Neural cell (in vitro differentiated cells): ENCODE measurements at regions not wholly inside any gene's neighbourhood (a gene's known extent, or its start where the extent isn't known, plus 50 kb on each side); places are given as distances from the start of the nearest gene placed in this dataset.

Experiments
- EP300 ChIP-seq: fragments of 450-650 bp; conservative IDR thresholded peaks from 2 replicates; pipeline ENCODE4 v1.6.1; 2014; ENCODE audit warnings: antibody characterized with exemption, mild to moderate bottlenecking, moderate library complexity; ENCODE audit not compliant: poor library complexity, severe bottlenecking
- EZH2 ChIP-seq: fragments of 200-600, 300-800 bp; shearing (Covaris generic), sonication (generic); IDR thresholded peaks from 2 replicates; pipeline ENCODE4 v1.6.1; 2014; ENCODE audit warnings: antibody characterized with exemption, low read length, borderline replicate concordance, mild to moderate bottlenecking; ENCODE audit not compliant: insufficient read depth, poor library complexity, severe bottlenecking
- MXI1 ChIP-seq: fragments of 450-650 bp; conservative IDR thresholded peaks from 2 replicates; pipeline ENCODE4 v1.6.1; 2014; ENCODE audit warnings: antibody characterized with exemption, mild to moderate bottlenecking; ENCODE audit not compliant: poor library complexity, severe bottlenecking
- POLR2AphosphoS5 ChIP-seq: IDR thresholded peaks from 2 replicates; pipeline ENCODE4 v1.6.1; 2012
- RAD21 ChIP-seq: fragments of 450-650 bp; conservative IDR thresholded peaks from 2 replicates; pipeline ENCODE4 v1.6.1; 2014; ENCODE audit warnings: antibody characterized with exemption, mild to moderate bottlenecking, moderate library complexity
- REST ChIP-seq: IDR thresholded peaks from 2 replicates; pipeline ENCODE4 v1.6.1; 2012; ENCODE audit warnings: borderline replicate concordance
- SMC3 ChIP-seq: fragments of 450-650 bp; conservative IDR thresholded peaks from 2 replicates; pipeline ENCODE4 v1.6.1; 2014; ENCODE audit warnings: antibody characterized with exemption, mild to moderate bottlenecking, moderate library complexity; ENCODE audit not compliant: poor library complexity
- TAF1 ChIP-seq: IDR thresholded peaks from 2 replicates; pipeline ENCODE4 v1.6.1; 2012; ENCODE audit warnings: low read depth
- TF ChIP-seq, protein P1 (sequence below): fragments of 450-650 bp; IDR thresholded peaks from 2 replicates; pipeline ENCODE4 v1.5.1; 2014; ENCODE audit warnings: antibody characterized with exemption, mild to moderate bottlenecking, moderate library complexity; ENCODE audit not compliant: poor library complexity, severe bottlenecking

- TF ChIP-seq, protein P1, sequence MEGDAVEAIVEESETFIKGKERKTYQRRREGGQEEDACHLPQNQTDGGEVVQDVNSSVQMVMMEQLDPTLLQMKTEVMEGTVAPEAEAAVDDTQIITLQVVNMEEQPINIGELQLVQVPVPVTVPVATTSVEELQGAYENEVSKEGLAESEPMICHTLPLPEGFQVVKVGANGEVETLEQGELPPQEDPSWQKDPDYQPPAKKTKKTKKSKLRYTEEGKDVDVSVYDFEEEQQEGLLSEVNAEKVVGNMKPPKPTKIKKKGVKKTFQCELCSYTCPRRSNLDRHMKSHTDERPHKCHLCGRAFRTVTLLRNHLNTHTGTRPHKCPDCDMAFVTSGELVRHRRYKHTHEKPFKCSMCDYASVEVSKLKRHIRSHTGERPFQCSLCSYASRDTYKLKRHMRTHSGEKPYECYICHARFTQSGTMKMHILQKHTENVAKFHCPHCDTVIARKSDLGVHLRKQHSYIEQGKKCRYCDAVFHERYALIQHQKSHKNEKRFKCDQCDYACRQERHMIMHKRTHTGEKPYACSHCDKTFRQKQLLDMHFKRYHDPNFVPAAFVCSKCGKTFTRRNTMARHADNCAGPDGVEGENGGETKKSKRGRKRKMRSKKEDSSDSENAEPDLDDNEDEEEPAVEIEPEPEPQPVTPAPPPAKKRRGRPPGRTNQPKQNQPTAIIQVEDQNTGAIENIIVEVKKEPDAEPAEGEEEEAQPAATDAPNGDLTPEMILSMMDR = no peak
- no peak for TF ChIP-seq EZH2
- TF ChIP-seq POLR2AphosphoS5 = no peak
- no peak for TF ChIP-seq EP300
- TF ChIP-seq MXI1 = no peak
- no peak for TF ChIP-seq TAF1
- no peak for TF ChIP-seq REST
- no peak for TF ChIP-seq RAD21
- TF ChIP-seq SMC3 = no peak
These were observed 252.5 kb downstream of the PTEN start for GRCh38 chr10:88115968-88116367.
